Activated T-cell treated with anti-CD3 and anti-CD28 coated beads, Interleukin-2, amount 50 U/mL, for 24 hours (primary cell): ENCODE measurements at regions not wholly inside any gene's neighbourhood (a gene's known extent, or its start where the extent isn't known, plus 50 kb on each side); places are given as distances from the start of the nearest gene placed in this dataset.
"Not testable (repeated sequence)": the region's sequence is repeated elsewhere in the genome, so short reads cannot be mapped to it uniquely, and the experiment has no call there.

Experiments
- DNase-seq: peaks from one replicate; pipeline ENCODE4 v3.0.0-alpha.2; 2020
- H3K27ac Mint-ChIP-seq: 2 replicates; pipeline ENCODE4 v1.8.0; 2020; ENCODE audit warnings: mild to moderate bottlenecking, mixed read lengths
- H3K27me3 Mint-ChIP-seq: 2 replicates; pipeline ENCODE4 v1.8.0; 2020; ENCODE audit warnings: mixed read lengths
- H3K36me3 Mint-ChIP-seq: 2 replicates; pipeline ENCODE4 v1.8.0; 2020; ENCODE audit warnings: low read depth, mixed read lengths
- H3K4me1 Mint-ChIP-seq: 2 replicates; pipeline ENCODE4 v1.8.0; 2020; ENCODE audit warnings: low read depth, mixed read lengths
- H3K4me3 Mint-ChIP-seq: 2 replicates; pipeline ENCODE4 v1.8.0; 2020; ENCODE audit warnings: mild to moderate bottlenecking, moderate library complexity, mixed read lengths
- H3K9me3 Mint-ChIP-seq: 2 replicates; pipeline ENCODE4 v1.8.0; 2020; ENCODE audit warnings: mixed read lengths

DNA sequence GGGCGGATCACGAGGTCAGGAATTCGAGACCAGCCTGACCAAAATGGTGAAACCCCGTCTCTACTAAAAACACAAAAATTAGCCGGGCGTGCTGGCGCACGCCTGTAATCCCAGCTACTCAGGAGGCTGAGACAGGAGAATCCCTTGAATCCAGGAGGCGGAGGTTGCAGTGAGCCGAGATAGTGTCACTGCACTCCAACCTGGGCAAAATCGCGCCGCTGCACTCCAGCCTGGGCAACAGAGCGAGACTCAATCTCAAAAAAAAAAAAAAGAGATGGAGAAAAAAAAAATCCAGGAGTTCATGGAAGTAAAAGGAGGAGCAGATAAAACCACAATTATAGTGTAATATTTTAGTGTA, 76.3 kb upstream of the ZNF184 start:
- Mint-ChIP-seq H3K4me1 (peaks cover 30% of the 10 kb centered on the region), H3K27me3 (peaks cover 96% of the 10 kb centered on the region), H3K9me3 (peaks cover 13% of the 10 kb centered on the region)
- not testable (repeated sequence) for H3K36me3 Mint-ChIP-seq, H3K27ac Mint-ChIP-seq, DNase-seq, H3K4me3 Mint-ChIP-seq

DNA sequence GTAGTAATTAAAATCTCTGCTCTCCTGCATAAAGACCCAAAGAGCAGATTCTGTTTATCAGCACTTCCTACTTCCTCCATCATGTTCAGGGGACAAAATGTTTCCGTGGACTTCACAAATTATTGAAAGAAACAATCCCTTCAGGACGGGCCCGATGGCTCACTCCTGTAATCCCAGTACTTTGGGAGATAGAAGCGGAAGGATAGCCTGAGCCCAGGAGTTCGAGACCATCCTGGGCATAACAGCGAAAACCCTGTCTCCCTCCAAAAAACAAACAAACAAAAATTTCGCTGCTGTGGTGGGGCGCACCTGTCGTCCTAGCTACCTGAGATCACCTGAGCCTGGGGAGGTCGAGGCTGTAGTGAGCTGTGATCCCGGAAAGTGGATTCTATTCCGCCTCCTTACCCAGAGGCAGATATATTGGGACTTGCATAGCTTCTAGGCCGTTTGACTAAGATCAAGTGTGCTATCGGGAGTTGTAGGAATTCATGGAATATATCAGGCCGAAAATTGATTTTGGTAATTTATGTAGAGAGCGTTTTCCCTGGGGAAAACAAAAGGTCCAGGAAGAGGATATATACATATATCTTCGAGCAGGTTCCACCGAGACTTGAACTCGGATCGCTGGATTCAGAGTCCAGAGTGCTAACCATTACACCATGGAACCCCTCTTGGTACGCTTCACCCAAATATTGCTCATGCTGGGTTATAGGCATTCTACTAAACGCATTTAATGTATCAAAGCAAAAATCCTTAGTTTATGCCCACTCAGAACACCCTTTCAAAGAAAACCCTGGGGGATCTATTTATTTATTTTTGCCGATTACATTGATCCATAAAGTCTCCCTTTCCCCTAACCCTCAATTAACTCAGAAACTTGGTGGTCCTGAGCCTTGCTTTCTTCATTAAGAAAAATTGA, 74.5 kb upstream of the ZNF184 start:
- DNase-seq, result no peak
- H3K4me3 Mint-ChIP-seq, result no peak overlapping the region
- H3K36me3 Mint-ChIP-seq, result no peaks in the 10 kb centered on the region
- peak overlapping the region; percentile 80 for H3K27ac Mint-ChIP-seq
- peaks cover 96% of the 10 kb centered on the region for H3K27me3 Mint-ChIP-seq
- peaks cover 19% of the 10 kb centered on the region for H3K4me1 Mint-ChIP-seq
- H3K9me3 Mint-ChIP-seq, result peaks cover 12% of the 10 kb centered on the region

DNA sequence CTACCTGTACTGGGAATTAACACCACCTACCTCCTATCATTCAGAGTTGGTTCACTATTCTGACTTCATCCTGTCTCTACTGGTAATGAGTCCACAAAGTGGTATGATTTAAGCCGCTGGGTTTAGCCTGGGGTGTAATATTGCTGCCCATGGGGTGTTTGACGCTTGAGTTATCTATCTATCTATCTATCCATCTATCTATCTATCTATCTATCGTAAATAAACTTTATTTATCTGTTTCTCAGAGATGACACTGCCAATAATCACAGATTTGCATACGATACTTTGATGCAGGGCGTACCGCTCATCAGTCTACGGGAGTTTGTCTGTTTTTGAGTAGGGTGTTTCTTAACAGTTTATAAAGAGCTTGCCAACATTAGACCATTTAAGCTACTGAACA, 73.6 kb upstream of the ZNF184 start:
- H3K27ac Mint-ChIP-seq, result no peak overlapping the region
- H3K4me3 Mint-ChIP-seq, result no peak overlapping the region

DNA sequence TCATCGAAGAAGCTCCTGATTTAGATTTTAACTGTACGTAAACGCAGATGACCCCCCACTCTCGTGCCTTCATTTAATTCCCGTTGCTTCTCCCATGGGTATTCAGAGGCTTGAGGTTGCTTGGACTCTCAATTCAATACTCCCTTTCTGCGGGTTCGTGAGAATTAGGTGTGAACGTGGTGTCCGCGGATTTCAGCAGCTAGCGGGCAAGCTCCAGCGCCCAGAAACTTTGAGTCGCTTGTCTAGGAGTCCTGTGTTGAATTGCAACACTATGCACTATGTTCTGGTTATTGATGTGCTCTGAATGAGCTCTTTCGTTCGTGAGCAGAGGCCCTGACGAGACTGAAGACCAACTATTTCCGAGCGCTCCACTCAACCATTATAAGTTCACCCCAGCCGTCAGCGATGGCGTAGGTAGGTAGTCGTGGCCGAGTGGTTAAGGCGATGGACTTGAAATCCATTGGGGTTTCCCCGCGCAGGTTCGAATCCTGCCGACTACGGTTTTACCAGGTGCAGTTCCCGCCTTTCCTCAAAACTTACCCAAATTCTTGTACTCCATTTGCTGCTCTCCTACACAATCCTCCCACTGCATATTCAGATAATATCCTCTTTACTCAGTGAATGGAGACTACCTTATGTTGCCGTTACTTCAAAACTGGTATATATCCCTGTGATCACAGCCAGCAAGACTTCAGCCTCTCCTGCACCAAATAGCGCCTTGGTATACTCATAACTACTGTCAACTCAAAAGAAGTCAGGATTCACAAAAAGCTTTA, 72.6 kb upstream of the ZNF184 start:
- Mint-ChIP-seq H3K4me1 (peaks cover 19% of the 10 kb centered on the region), H3K4me3 (peak overlapping the region; percentile 64), H3K27ac (peak overlapping the region; percentile 75), H3K9me3 (peaks cover 18% of the 10 kb centered on the region), H3K36me3 (no peaks in the 10 kb centered on the region), H3K27me3 (peaks cover 95% of the 10 kb centered on the region)
- DNase-seq, result peak; percentile 66

More for the DNA sequence above, 73.6 kb upstream of the ZNF184 start:
- Mint-ChIP-seq H3K36me3 (no peaks in the 10 kb centered on the region), H3K9me3 (peaks cover 18% of the 10 kb centered on the region), H3K27me3 (peaks cover 96% of the 10 kb centered on the region), H3K4me1 (peaks cover 19% of the 10 kb centered on the region)
- DNase-seq, result no peak

DNA sequence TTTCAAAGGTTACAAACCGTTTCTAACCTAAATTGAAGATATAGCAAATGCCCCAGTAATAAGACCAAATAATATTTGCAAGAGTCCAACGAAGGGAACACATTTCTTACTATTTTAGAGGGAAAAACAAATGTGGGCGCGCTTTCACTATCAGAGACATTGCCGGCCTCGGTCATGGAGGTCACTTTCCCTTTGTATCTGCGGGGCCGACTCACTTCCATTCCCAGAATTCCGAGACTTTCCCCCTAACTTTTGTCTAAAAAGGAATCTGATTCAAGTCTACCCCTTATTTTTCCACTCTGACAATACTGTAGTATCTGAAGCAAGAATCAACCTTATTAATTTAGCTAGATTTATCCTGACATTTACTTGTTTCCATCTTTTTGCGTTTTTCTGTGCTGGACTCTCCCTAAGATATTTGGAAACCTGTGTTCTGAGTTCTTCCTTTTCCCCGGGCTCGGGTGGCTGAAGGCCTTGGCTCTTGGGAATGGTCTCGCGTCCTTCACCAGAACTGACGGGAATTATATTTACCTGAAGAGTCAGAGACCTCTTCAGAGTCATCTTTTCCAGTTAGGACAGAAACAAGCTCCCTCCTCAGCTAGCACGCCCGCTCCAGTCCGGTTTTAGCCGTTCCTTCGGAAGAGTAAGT, 71.8 kb upstream of the ZNF184 start:
- Mint-ChIP-seq H3K4me1 (peaks cover 19% of the 10 kb centered on the region), H3K36me3 (no peaks in the 10 kb centered on the region), H3K27me3 (peaks cover 94% of the 10 kb centered on the region), H3K4me3 (peak overlapping the region; percentile 64), H3K9me3 (peaks cover 15% of the 10 kb centered on the region), H3K27ac (no peak overlapping the region)
- DNase-seq, result no peak

DNA sequence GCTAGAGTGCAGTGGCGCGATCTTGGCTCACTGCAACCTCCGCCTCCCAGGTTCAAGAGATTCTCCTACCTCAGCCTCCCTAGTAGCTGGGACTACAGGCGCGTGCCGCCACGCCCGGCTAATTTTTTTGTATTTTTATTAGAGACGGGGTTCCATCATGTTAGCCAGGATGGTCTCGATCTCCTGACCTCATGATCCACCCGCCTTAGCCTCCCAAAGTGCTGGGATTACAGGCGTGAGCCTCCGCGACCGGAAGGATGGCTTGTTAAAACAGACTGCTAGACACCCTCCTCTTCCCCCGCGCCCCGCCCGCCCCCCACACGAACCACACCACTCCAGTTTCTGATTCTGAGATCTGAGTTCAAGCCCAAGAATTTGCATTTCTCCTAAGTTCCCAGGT, 71.2 kb upstream of the ZNF184 start:
- not testable (repeated sequence) for H3K27ac Mint-ChIP-seq, DNase-seq, H3K36me3 Mint-ChIP-seq, H3K4me3 Mint-ChIP-seq
- peaks cover 94% of the 10 kb centered on the region for H3K27me3 Mint-ChIP-seq
- peaks cover 19% of the 10 kb centered on the region for H3K4me1 Mint-ChIP-seq
- H3K9me3 Mint-ChIP-seq, result peaks cover 13% of the 10 kb centered on the region

DNA sequence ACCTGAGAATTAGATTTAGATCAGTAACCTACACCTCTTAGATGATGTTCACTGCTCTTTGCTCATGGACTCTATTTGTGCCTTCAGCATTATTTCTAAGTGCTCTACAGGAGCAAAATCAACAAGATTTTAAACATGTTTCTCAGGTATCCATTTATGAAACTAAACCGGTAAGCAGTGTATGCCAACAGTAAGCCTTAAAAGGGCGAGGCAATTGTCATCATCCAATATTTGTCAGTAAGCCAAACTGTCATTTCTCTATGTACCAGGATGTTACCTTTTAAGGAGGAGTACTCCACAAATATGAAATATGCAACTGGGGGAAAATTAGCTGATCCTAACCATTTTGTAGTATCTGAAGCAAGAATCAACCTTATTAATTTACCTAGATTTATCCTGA, 69.6 kb upstream of the ZNF184 start:
- Mint-ChIP-seq H3K27me3 (peaks cover 92% of the 10 kb centered on the region), H3K27ac (no peak overlapping the region), H3K36me3 (no peaks in the 10 kb centered on the region), H3K9me3 (peaks cover 13% of the 10 kb centered on the region), H3K4me3 (no peak overlapping the region), H3K4me1 (peaks cover 16% of the 10 kb centered on the region)
- DNase-seq, result no peak

DNA sequence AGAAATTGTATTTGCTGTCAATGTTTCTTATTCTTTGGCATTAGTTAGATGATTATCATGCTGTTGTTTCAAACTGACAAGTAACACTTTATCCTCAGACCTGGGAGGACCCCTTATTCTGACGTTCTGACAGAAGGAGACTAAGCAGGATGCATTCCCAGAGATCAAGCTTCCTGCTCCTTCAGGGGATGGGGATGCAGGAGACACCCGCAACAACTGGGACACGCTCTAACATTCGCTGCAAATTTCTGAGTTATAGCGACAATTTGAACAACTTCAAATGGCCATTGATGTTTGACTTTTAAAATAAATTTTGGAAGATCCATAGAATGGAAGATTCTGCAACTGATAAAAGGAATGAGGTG, 69.0 kb upstream of the ZNF184 start:
- Mint-ChIP-seq H3K27ac (no peak overlapping the region), H3K36me3 (no peaks in the 10 kb centered on the region), H3K4me3 (no peak overlapping the region)

DNA sequence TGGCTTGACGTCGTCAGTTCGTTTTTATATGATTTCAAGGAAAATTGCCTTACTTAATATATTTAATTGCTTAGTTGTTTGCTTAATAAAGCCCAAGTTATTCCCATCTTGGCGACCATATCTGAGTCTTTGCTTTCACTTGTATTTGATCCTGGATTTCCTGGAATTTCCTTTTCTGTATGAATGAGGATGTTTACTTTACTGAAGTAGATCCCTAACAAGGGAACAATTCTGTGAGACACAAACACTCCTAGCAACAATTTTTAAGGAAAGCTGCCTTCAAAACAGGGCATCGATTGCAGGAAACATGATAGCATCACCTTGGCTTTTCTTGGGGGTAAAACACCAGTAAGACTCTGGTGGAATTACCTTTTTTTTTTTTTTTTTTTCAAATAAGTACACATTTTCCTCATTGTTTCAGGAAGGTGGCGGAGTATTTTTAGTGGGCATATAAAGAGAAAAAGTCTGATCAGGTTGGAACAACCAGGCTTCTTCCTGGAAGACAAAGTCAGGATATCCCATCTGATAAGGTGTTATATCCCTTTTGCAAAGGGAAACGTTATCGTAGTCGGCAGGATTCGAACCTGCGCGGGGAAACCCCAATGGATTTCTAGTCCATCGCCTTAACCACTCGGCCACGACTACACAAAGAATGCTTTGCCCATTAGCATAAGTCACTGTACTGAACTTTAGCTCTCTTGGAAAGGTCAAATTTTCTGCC, 68.5 kb upstream of the ZNF184 start:
- Mint-ChIP-seq H3K27ac (no peak overlapping the region), H3K27me3 (peaks cover 90% of the 10 kb centered on the region), H3K36me3 (no peaks in the 10 kb centered on the region), H3K9me3 (peaks cover 13% of the 10 kb centered on the region), H3K4me1 (peaks cover 16% of the 10 kb centered on the region), H3K4me3 (no peak overlapping the region)
- no peak for DNase-seq

More for the DNA sequence above, 69.0 kb upstream of the ZNF184 start:
- Mint-ChIP-seq H3K4me1 (peaks cover 16% of the 10 kb centered on the region), H3K9me3 (peaks cover 13% of the 10 kb centered on the region), H3K27me3 (peaks cover 92% of the 10 kb centered on the region)
- no peak for DNase-seq

DNA sequence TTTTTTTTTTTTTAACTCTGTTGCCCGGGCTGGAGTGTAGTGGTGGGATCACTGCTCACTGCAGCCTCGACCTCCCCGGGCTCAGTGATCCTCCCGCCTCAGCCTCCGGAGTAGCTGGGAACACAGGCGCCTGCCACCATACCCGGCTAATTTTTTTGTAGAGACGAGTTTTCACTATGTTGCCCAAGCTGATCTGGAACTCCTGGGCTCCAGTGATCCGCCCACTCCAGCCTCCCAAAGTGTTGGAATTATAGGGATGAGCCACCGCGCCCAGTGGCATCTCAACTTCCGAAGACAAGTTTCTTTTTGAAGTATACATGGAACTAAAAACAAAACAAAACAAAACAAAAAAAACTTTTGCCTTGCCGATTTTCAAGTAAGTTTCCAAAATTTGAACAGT, 66.6 kb upstream of the ZNF184 start:
- peaks cover 11% of the 10 kb centered on the region for H3K9me3 Mint-ChIP-seq

DNA sequence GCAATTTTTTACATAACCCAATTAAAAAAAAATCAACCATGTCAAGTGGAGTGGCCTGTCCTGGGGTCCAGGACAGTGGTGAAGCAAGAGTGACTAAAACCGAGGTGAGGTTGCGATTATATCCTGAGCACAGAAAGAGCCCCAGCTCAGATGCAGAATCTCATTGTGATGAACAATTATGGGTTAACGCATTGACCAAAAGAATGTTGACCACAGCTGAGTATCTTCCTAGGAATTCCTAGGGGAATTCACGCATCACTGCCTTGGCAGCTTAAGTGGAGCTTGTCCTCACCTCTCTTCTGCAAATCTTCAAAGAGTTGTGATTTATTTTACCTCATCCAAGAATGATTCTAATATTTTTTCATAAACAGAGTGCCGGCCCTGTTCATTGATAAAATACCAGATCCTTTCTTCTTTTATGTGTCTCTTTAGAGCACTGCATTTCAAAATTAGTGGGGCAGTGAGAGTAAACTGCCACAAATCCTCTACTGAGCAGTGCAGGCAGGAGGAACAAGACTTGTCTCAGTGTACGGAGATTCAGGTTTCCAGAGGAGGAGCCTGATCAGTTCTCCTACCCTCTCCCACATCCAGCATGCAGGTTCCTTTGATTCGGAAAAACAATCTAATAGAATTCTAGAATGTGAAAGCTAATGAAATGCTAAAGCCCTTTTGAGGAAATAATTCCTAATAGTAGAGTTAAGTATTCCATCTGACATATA, 60.1 kb upstream of the ZNF184 start:
- H3K36me3 Mint-ChIP-seq, result no peaks in the 10 kb centered on the region
- no peaks in the 10 kb centered on the region for H3K9me3 Mint-ChIP-seq
- peaks cover 75% of the 10 kb centered on the region for H3K27me3 Mint-ChIP-seq
- H3K4me3 Mint-ChIP-seq, result no peak overlapping the region
- no peaks in the 10 kb centered on the region for H3K4me1 Mint-ChIP-seq
- DNase-seq, result no peak
- no peak overlapping the region for H3K27ac Mint-ChIP-seq

More for the DNA sequence above, 66.6 kb upstream of the ZNF184 start:
- peaks cover 85% of the 10 kb centered on the region for H3K27me3 Mint-ChIP-seq
- peaks cover 3% of the 10 kb centered on the region for H3K4me1 Mint-ChIP-seq
- no peak overlapping the region for H3K27ac Mint-ChIP-seq
- no peaks in the 10 kb centered on the region for H3K36me3 Mint-ChIP-seq
- DNase-seq, result no peak
- H3K4me3 Mint-ChIP-seq, result no peak overlapping the region

DNA sequence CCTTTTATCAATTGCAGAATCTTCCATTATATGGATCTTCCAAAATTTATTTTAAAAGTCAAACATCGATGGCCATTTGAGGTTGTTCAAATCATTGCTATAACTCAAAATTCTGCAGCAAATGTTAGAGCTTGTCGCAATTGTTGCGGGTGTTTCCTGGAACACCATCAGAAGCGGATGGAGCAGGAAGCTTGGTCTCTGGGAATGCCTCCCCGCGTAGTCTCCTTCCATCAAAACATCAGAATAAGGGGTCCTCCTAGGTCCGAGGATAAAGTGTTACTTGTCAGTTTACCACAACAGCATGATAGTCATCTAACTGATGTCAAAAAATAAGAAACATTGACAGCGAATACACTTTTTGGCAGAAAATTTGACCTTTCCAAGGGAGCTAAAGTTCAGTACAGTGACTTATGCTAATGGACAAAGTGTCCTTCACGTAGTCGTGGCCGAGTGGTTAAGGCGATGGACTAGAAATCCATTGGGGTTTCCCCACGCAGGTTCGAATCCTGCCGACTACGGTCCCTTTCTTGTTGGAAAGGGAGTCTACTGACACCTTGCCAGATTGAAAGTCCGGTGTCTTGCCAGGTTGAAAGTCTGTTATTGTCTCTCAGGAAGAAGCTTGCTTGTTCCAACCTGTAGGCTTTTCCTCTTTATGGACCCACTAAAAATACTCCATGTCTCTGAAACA, 59.0 kb upstream of the ZNF184 start:
- Mint-ChIP-seq H3K27ac (no peak overlapping the region), H3K4me3 (no peak overlapping the region), H3K4me1 (no peaks in the 10 kb centered on the region), H3K36me3 (no peaks in the 10 kb centered on the region), H3K9me3 (no peaks in the 10 kb centered on the region), H3K27me3 (peaks cover 70% of the 10 kb centered on the region)
- no peak for DNase-seq

DNA sequence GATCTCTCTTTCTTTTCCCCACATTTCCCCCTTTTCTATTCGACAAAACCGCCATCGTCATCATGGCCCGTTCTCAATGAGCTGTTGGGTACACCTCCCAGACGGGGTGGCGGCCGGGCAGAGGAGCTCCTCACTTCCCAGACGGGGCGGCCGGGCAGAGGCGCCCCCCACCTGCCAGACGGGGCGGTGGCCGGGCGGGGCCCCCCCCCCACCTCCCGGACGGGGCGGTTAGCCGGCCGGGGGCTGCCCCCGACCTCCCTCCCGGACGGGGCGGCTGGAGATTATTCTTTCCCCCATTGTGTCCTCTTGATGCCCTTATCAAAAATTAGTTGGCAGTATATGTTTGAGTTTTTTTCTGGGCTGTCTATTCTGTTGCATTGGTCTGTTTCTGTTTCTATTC, 56.9 kb upstream of the ZNF184 start:
- not testable (repeated sequence) for H3K4me1 Mint-ChIP-seq, H3K4me3 Mint-ChIP-seq, H3K27ac Mint-ChIP-seq, H3K36me3 Mint-ChIP-seq, H3K9me3 Mint-ChIP-seq, DNase-seq
- H3K27me3 Mint-ChIP-seq, result peaks cover 56% of the 10 kb centered on the region
